ENCODE measurements at regions not wholly inside any gene's neighbourhood (a gene's known extent, or its start where the extent isn't known, plus 50 kb on each side); places are given as distances from the start of the nearest gene placed in this dataset.

DNA sequence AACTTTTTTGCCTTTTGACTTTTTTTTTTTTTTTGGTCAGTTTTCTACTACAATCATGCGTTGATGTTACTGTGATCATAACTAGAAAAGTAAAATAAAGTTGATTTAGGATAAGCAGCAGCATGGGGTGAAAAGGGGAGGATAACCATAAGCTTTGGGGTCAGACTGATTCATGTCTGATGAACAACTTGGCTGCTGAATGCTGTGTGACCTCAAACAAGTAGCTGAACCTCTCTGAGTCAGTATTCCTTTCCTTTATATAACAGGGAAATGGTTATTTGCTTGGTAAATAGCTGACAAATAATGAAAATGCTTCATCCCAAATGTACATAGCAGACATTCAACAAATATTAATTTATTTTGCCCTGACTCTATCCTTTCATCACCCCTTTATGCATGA lies 413.0 kb downstream of the VRK1 start:
- no peak for TF ChIP-seq ZFX (IDR thresholded peaks at IDR 0.05; ENCODE audit: borderline replicate concordance)
- TF ChIP-seq, protein P1, sequence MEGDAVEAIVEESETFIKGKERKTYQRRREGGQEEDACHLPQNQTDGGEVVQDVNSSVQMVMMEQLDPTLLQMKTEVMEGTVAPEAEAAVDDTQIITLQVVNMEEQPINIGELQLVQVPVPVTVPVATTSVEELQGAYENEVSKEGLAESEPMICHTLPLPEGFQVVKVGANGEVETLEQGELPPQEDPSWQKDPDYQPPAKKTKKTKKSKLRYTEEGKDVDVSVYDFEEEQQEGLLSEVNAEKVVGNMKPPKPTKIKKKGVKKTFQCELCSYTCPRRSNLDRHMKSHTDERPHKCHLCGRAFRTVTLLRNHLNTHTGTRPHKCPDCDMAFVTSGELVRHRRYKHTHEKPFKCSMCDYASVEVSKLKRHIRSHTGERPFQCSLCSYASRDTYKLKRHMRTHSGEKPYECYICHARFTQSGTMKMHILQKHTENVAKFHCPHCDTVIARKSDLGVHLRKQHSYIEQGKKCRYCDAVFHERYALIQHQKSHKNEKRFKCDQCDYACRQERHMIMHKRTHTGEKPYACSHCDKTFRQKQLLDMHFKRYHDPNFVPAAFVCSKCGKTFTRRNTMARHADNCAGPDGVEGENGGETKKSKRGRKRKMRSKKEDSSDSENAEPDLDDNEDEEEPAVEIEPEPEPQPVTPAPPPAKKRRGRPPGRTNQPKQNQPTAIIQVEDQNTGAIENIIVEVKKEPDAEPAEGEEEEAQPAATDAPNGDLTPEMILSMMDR (IDR thresholded peaks at IDR 0.05) = no peak
- H3K27ac ChIP-seq = no peak overlapping the region

DNA sequence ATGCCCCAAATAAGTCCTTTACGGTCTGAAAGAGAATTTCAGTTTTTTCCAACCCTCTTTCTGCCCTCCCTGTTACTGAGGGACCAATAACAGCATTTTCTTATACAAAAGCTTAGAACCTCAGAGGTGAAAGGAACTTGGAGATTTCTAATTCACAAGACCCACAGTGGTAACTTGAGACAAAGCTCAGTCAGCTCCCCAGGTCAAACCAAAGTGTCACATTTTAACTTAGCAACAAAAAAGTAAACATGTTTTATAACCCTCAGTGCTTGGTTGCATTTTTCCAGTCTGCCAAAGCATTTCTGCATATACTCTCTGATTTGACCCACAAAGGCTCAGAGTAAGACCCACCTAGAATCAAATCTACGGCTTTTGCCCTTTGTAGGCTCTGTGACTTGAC lies 415.2 kb downstream of the VRK1 start:
- no peak overlapping the region for H3K27ac ChIP-seq
- TF ChIP-seq, protein P1 (IDR thresholded peaks at IDR 0.05) = no peak
- TF ChIP-seq ZFX (IDR thresholded peaks at IDR 0.05; ENCODE audit: borderline replicate concordance) = no peak

DNA sequence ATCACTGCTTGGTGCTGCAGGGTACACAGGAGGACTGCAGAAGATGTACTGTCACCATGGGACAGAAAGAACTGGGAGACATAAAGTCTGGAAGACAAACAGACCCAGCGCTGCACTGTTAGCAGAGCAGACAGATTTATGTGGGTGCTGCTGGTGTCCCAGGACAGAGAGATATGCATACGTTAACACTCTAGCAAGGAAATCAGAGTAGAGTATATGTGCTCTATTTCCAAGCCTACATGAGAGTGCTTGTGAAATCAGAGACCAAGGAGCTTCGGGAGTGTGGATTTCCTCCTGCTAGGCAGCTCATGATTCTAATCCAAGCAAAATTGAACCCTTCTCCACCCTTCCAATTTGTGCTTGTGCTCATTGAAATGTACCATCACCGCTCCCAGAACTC lies 416.5 kb downstream of the VRK1 start:
- no peak for TF ChIP-seq ZFX (IDR thresholded peaks at IDR 0.05; ENCODE audit: borderline replicate concordance)
- TF ChIP-seq, protein P1 (IDR thresholded peaks at IDR 0.05) = no peak
- no peak overlapping the region for H3K27ac ChIP-seq

DNA sequence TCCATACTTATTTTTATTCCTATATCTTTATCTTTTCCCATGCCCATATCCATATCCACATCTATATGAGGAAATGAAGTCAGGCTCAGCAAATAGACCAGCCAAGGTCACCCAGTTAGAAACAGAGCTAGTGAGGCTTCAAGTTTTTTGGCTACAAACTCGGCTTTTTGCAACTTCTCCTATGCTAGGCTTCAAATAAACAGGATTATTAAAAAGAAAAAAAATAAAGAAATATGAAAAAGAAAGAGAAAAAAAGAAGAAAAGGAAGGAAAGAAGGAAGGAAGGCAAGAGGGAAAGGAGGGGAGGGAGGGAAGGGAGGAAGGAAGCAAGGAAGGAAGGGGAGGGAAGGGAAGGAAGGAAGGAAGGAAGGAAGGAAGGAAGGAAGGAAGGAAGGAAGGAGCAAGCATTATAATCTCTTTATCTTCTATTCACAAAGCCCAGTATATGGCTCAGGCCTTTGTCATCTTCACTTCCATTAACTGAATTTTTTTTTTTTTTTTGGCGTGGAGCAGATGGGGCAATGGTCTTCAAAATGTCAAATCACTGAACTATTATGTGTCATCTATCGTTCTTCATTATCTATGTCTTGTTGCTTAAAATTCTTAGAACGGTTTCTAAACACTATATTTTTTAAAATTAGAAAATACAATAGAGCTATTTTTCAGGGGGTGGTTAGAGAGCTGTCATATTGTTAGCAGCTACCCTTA lies 418.2 kb downstream of the VRK1 start:
- TF ChIP-seq, protein P1 (IDR thresholded peaks at IDR 0.05) = no peak
- no peak for TF ChIP-seq ZFX (IDR thresholded peaks at IDR 0.05; ENCODE audit: borderline replicate concordance)
- no peak overlapping the region for H3K27ac ChIP-seq

DNA sequence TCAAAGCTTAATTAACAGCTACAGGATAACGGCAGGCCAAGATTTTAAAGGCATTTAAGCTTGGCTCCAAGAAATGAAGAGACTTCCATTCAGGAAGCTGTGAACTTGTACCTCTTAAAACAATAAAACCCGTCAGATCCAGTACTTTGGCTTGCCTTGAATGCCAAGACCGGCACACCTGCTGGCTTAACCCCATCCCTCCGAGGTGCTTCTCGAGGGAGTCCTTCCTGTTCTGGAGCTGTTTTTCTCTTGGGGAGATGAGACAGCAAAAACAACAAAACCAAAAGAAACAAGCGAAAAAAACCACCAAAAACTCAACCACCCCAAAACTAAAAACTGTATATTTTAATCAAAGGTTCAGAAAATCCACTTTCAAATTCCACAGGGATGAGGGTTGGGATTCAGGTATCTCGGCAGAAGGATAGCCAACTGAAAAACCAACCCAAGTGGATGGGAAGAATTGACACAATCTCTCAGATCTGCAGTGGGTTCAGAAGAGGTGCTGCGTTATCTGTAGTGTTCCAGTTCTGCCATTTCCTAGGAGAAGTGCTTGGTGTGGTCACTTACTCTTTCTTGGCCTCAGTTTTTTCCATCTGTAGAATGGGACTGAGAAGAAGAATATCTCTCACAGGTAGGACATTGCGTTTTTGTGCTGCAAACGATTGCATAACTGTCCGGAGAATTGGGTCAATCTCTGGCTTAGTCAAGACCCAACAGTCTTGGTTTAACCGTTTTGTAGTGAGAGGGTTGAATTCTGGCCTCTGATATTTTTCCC lies 420.1 kb downstream of the VRK1 start:
- TF ChIP-seq, protein P1 (IDR thresholded peaks at IDR 0.05) = no peak
- TF ChIP-seq ZFX (IDR thresholded peaks at IDR 0.05; ENCODE audit: borderline replicate concordance) = no peak

DNA sequence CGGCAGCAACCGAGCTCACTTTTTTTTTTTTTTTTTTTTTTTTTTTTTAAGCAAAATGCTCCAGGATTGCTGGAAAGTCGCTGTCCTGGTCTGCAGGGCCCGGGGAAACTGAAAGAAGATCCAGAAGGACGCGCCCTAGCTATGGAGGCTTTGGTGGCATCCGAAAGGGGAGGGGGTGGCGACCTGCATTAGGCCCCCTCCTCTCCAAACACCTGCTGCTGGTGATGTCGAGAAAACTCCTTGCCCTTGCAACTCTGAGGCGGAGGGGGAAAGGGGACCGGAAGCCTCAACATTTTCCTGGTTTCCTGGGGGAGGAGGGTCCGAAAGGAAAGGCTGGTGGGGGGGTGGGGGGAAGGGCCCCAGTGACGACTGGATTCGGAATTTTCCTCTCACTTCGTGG lies 421.1 kb downstream of the VRK1 start:
- no peak for TF ChIP-seq ZFX (IDR thresholded peaks at IDR 0.05; ENCODE audit: borderline replicate concordance)
- H3K27ac ChIP-seq = no peak overlapping the region

More for the DNA sequence above, 420.1 kb downstream of the VRK1 start:
- no peak overlapping the region for H3K27ac ChIP-seq

DNA sequence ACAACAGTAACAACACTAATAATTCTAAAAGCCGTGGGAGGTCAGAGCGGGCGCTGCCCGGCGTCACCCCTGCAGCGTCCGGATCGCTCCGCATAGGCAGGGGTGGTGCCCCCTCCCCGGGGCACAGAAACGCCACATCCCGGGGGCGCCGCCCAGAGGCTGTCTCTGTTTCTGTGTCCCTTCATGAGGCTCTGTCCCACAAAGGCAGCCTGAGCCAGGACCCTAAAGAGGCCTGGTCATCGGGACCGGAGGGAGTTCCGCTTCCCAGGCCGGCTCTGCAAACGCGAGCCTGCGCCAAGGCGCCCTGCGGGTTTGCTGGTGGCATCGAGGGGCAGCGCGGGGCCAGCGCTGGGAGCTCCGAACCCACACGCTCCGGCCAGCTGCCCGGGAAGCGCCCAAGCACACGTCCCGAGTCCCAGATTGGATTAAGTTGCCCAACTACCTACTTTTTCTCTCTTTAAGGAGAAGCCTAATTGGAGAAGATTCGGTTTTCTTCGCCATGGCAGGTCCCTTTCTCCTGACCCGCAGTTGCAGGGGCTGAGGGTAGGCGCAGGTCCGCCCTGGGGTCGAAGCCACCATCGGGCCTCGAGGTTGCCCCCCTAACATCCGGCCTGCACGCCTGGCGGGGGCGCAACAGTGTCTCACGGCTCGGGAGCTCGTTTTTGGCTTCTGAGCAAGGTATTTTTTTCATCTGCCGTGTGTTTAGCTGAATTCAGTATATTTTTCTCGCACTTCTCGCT lies 421.7 kb downstream of the VRK1 start:
- TF ChIP-seq, protein P1 (IDR thresholded peaks at IDR 0.05) = no peak
- no peak for TF ChIP-seq ZFX (IDR thresholded peaks at IDR 0.05; ENCODE audit: borderline replicate concordance)
- H3K27ac ChIP-seq = no peak overlapping the region
